Stimulated activated CD4-positive, alpha-beta T cell treated with anti-CD3 and anti-CD28 coated beads, TNF-alpha, amount 100 ng/mL, for 48 hours (primary cell): ENCODE measurements at regions not wholly inside any gene's neighbourhood (a gene's known extent, or its start where the extent isn't known, plus 50 kb on each side); places are given as distances from the start of the nearest gene placed in this dataset.
"Not testable (repeated sequence)": the region's sequence is repeated elsewhere in the genome, so short reads cannot be mapped to it uniquely, and the experiment has no call there.

ENCODE experiments used
- DNase-seq, 3 donors: peaks; one replicate each; pipeline ENCODE4 v3.0.0-alpha.2; 2020; ENCODE audit warnings: low read depth in 3 of 3

DNA sequence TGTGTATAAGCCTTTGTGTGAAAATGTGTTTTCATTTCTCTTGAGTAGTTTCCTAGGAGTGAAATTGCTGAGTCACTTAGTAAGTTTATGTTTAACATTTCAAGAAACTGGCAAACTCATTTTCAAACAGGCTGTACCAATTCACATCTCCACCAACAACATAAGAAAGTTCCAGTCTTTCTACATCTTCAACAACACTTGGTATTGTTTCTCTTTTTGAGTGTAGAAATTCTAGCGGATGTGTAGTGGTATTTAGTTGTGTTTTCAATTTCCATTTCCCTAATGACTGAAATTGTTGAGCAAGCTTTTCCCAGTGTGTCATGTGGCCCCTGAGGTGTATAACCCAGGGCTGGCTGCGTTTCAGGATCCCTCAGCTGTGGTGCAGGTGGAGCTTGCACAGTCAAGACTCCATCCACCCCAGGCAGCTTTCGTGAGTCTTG, 258.5 kb downstream of the PDCD6IP start:
- DNase-seq, result peak in 2 of 3 donors; percentile 8 to 13

DNA sequence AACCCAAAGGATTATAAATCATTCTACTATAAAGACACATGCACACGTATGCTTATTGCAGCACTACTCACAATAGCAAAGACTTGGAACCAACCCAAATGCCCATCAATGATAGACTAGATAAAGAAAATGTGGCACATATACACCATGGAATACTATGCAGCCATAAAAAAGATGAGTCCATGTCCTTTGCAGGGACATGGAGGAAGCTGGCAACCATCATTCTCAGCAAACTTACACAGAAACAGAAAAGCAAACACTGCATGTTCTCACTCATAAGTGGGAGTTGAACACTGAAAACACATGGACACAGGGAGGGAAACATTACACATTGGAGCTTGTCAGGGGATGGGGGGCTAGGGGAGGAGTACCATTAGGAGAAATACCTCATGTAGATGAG, 262.6 kb downstream of the PDCD6IP start:
- not testable (repeated sequence) for DNase-seq

DNA sequence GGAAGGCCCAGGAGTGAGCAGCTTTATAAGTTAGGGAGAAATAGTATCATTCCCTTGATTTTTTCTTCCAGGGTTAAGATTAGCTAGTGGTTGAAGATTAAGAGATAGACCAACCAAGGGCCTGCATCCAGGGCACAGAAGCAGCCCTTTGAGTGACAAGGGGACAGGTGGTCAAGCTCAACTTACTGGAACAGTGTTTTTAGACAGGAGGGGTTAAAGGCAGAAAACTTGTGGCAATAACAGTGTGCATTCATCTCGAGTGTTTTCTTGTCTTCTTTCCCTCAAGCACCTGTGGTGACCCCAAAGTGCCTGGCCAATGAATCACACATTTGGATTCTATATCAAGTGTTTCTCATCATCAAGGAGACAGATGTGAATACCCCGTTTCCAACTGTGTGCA, 267.5 kb downstream of the PDCD6IP start:
- no peak for DNase-seq

- no peak for DNase-seq
Observed at GRCh38 chr3:34066328-34066727, 267.9 kb downstream of the PDCD6IP start.

DNA sequence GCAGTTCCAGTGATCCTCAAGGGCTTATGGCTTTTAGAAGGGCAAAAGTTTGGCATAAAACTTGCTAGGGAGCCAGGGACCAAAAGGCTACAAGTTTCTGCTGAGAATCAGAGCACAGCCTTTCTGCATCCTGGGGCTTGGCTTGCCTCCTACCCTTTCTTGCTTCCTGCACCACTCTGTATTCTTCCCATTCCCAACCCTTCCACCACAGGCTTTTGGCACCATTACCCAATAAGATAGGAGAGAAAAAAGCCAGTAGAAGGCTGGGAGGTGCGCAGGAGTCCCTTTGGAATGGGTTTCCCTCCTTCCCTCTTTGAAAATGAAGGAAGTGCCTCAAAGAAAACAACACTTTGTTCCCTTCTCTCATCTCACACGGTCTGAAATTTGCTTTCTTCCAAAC, 268.6 kb downstream of the PDCD6IP start:
- no peak for DNase-seq

- DNase-seq, result no peak
Observed at GRCh38 chr3:34067536-34068051, 269.2 kb downstream of the PDCD6IP start.

- no peak for DNase-seq
Observed at GRCh38 chr3:34068505-34068904, 270.1 kb downstream of the PDCD6IP start.

DNA sequence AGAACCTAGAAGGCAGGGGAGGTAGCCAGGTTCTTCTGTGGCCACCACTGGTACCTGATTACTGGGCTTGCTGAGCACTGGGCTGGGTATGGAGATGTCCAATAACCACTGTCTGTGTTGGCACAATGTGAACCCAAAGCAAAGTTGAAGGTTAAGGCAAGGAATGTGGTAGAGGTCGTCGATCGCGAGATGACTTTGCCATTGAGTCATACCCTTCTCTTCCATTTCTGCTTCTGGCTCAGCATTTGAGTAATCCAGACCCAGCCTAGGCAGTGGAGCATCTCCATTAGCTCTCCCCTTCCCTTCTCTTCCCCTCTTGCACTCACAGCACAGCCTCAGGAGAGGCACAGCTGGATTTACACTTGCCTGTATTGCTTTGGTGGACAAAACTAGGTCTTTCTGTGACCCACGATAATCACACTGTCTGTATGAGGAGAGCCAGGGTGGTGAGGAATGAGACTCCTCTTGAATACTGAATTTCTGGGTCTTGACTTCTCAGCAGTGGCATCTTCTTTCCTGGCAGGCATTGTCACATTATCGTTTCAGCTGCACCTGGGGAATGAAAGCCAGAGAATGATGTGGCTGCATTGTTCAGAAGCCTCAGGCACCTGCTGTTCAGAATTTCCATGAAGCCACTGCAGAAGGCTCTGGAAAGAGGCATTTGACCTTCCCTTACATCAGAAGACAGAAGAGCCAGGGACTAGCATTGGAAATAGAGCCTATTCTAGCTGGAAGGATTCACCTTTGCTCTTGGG, 272.6 kb downstream of the PDCD6IP start:
- no peak for DNase-seq

- DNase-seq, result no peak
Observed at GRCh38 chr3:34072297-34072696, 273.9 kb downstream of the PDCD6IP start.

- DNase-seq, result no peak
Observed at GRCh38 chr3:34073111-34073510, 274.7 kb downstream of the PDCD6IP start.

GRCh38 chr3:34073961-34074360, 275.5 kb downstream of the PDCD6IP start:
- DNase-seq, result no peak

DNA sequence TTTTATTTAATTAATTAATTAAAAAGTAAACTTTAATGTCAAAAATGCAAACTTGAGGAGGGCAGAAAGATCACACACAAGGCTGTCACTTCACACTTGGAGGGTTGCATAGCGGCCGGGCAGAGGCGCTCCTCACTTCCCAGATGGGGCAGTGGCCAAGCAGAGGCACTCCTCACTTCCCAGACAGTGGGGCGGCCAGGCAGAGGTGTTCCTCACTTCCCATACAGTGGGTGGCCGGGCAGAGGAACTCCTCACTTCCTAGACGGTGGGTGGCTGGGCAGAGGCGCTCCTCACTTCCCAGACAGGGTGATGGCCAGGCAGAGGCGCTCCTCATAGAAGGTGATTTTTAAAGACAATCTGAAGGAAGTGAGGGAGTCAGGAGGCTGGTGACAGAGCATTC, 277.5 kb downstream of the PDCD6IP start:
- no peak for DNase-seq

- DNase-seq, result no peak
Observed at GRCh38 chr3:34077417-34078195, 279.2 kb downstream of the PDCD6IP start.

DNA sequence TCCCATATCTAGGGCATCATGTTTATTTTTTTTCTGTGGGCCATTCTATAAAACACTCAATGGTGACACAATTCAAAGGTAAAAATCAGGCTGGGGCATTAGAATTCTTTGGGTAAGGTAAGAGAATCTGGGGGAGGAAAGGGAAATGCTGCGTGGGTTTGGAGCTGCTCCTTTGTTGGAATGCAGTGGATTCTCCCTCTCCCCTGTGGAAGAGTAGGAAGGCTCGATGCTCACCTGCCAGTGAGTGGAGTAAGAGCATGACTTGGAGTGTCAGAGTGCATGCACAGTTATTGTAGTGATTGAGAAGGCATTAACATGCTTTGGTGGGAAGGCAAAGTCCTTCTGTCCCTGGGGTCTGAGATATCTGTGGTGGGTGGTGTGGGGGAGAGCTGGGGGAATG, 280.0 kb downstream of the PDCD6IP start:
- no peak for DNase-seq

DNA sequence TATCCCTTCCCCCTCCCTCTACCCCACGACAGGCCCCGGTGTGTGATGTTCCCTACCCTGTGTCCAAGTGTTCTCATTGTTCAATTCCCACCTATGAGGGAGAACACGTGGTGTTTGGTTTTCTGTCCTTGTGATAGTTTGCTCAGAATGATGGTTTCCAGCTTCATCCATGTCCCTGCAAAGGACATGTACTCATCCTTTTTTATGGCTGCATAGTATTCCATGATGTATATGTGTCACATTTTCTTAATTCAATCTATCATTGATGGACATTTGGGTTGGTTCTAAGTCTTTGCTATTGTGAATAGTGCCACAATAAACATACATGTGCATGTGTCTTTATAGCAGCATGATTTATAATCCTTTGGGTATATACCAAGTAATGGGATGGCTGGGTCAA, 281.4 kb downstream of the PDCD6IP start:
- not testable (repeated sequence) for DNase-seq

DNA sequence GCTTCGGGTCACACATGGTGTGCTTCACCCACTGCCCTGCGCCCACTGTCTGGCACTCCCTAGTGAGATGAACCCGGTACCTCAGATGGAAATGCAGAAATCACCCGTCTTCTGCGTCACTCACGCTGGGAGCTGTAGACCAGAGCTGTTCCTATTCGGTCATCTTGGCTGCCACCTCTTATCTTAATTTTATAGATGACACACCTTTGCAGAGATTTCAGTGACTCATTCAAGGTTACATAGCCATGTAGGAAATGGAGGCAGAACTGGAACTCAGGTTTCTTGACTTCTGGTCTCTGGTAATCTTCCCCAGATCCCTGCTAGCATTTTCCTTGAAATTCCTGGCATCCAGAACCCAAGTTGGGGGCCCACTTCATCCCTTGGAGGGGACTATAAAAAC, 291.9 kb downstream of the PDCD6IP start:
- not testable (repeated sequence) for DNase-seq

DNA sequence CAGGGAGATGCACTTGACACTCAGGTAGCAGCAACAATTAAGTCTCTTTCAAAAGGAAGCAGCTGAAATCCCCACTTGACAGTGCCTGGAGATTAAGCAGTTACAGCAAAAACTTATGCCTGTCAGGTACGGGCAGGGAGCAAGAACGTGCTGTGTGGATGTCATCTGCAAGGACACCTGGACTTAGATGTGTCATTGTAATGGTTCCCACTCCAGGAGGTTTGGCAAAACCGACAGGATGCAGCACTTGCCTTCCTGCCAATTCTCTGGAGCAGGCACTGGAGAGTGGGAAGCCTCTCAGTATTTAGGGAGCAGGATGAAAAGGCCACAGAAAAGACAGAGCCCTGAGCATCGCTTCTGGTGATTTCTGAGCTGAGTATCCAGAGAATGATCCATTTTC, 292.4 kb downstream of the PDCD6IP start:
- DNase-seq, result no peak

GRCh38 chr3:34094280-34094679, 295.9 kb downstream of the PDCD6IP start:
- not testable (repeated sequence) for DNase-seq

DNA sequence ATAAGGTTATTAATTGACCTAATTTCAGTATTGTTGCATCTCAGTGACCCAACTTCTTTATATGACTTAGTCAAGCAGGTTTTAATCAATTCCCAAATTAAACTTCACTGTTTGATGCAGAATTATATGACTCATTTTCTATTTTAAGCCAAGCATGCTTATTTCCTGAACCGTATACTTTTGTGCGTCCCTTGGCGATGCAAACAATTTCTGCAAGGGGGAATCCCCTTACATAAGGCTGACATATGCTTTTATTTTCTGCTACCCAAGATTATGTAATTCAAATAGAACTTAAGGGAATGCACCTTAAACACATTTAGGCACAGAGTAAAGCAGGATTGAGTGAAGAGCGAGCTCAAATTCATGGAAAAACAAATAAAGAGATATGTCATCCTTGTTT, 303.9 kb downstream of the PDCD6IP start:
- no peak for DNase-seq

DNA sequence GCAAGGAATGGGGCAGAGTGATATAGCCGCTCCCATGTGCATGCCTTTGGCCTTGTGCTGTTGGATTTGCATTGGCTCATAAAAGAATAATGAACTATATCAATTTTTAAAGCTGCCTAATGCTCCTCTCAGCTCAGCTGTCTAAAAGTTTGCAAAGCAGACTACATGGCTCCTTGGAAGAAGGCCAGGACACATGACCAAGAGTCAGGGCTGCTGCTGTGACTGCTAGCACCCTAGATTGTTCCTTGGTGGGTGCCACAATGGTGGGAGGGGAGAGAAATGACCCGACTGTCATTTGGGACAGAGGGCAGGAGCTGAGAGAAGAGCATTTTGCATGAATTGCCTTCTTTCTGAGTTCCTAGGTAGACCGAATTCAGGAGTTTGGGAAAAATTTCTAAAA, 307.9 kb downstream of the PDCD6IP start:
- no peak for DNase-seq

- DNase-seq, result peak in 2 of 3 donors; percentile 1 to 20
Observed at GRCh38 chr3:34106879-34107278, 308.4 kb downstream of the PDCD6IP start.

DNA sequence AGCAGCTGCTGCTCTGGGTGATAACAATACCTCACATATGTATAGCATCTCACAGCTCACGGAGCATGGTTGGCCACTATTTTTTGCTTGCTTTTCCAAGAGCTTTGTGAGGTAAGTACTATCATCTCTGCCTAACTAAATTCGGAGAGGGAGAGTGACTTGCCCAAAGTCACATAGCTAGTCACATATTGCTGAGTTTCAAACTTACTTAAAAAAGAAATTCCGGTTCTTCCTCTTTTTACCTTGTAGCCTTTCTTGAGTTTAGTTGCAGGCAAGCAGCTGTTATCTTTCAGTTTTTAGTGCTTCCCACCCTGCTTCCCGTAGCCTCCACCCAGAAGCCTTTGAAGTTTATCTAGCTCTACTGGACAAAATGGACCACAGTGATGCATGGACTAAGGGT, 309.2 kb downstream of the PDCD6IP start:
- no peak for DNase-seq

- no peak for DNase-seq
Observed at GRCh38 chr3:34109021-34109420, 310.6 kb downstream of the PDCD6IP start.
